Caco-2 (cell line): ENCODE measurements at regions not wholly inside any gene's neighbourhood (a gene's known extent, or its start where the extent isn't known, plus 50 kb on each side); places are given as distances from the start of the nearest gene placed in this dataset.

Experiments used
- BruUV-seq: library from RNA; stranded (reverse); fragments of 400-500 nt; replicated peaks from 2 replicates; lab custom pipeline; 2021; lab: Mats Ljungman, UMichigan
- CTCF ChIA-PET: fragments of 300-600 bp; sonication (Branson Sonifier 250); formaldehyde crosslinking; loops from one replicate; lab custom pipeline; 2022; ENCODE audit warnings: antibody characterized with exemption; lab: Charles Lee
- POLR2A ChIA-PET: fragments of 300-600 bp; sonication (Branson Sonifier 250); formaldehyde crosslinking; loops from one replicate; lab custom pipeline; 2022; ENCODE audit warnings: antibody characterized with exemption; lab: Charles Lee
- DNase-seq, 2 experiments: peaks; one replicate each; pipeline versions ENCODE4 v3.0.0 to v3.0.0-alpha.2; 2020 to 2022
- H3K27me3 ChIP-seq: replicated peaks from 2 replicates; pipeline ENCODE4 v1.6.0; 2011; ENCODE audit warnings: low read length; ENCODE audit not compliant: control insufficient read depth, insufficient read depth
- H3K36me3 ChIP-seq: 2 replicates; pipeline ENCODE4 v1.5.1; 2011; ENCODE audit warnings: low read length; ENCODE audit not compliant: control insufficient read depth, insufficient read depth
- H3K4me1 ChIP-seq: fragments of 250-450 bp; sonication (Bioruptor Pico); 2 replicates; pipeline ENCODE4 v1.5.1; 2020; ENCODE audit warnings: mild to moderate bottlenecking
- H3K4me3 ChIP-seq: 2 replicates; pipeline ENCODE4 v1.5.1; 2011; ENCODE audit warnings: low read depth, mild to moderate bottlenecking, control low read depth, low read length
- H3K9me3 ChIP-seq: fragments of 250-450 bp; sonication (Bioruptor Pico); 2 replicates; pipeline ENCODE4 v1.5.1; 2020; ENCODE audit warnings: mild to moderate bottlenecking, moderate library complexity
- H3K27ac Mint-ChIP-seq: one replicate; pipeline ENCODE4 v1.8.0; 2022; ENCODE audit warnings: mixed read lengths; ENCODE audit not compliant: unreplicated experiment
- H3K27me3 Mint-ChIP-seq: one replicate; pipeline ENCODE4 v1.8.0; 2022; ENCODE audit warnings: mixed read lengths; ENCODE audit not compliant: insufficient read depth, unreplicated experiment
- H3K36me3 Mint-ChIP-seq: one replicate; pipeline ENCODE4 v1.8.0; 2022; ENCODE audit warnings: mild to moderate bottlenecking, mixed read lengths; ENCODE audit not compliant: insufficient read depth, unreplicated experiment
- H3K4me1 Mint-ChIP-seq: one replicate; pipeline ENCODE4 v1.8.0; 2022; ENCODE audit warnings: low read depth, mixed read lengths; ENCODE audit not compliant: unreplicated experiment
- H3K4me3 Mint-ChIP-seq: one replicate; pipeline ENCODE4 v1.8.0; 2022; ENCODE audit warnings: mild to moderate bottlenecking, moderate library complexity, mixed read lengths; ENCODE audit not compliant: unreplicated experiment
- H3K9me3 Mint-ChIP-seq: one replicate; pipeline ENCODE4 v1.8.0; 2022; ENCODE audit warnings: mixed read lengths; ENCODE audit not compliant: unreplicated experiment
- CTCF ChIP-seq, 2 experiments: fragments of 200-600 bp in 1 of 2; IDR thresholded peaks; 1 replicate in 1 of 2; 2 replicates in 1 of 2; pipeline versions ENCODE4 v1.5.1 to v1.8.0; 2011 to 2022; ENCODE audit warnings: antibody characterized with exemption in 1 of 2, control low read depth in 1 of 2, inconsistent platforms in 1 of 2, low read depth in 1 of 2, low read length in 1 of 2, mild to moderate bottlenecking in 1 of 2, moderate library complexity in 1 of 2; ENCODE audit not compliant: insufficient read depth in 1 of 2, severe bottlenecking in 1 of 2, unreplicated experiment in 1 of 2
- intact Hi-C: fragments of 100-400 bp; cut with micrococcal nuclease; formaldehyde crosslinking; loops from one replicate; pipeline ENCODE4 v1.10.0; 2022; ENCODE audit not compliant: unreplicated experiment

GRCh38 chr13:28569886-28570285 is 75.0 kb upstream of the FLT1 start:
- ChIA-PET POLR2A (no interaction called here), CTCF (no interaction called here)
- Mint-ChIP-seq H3K9me3 (no peaks in the 10 kb centered on the region), H3K4me3 (no peak overlapping the region), H3K36me3 (no peaks in the 10 kb centered on the region), H3K27me3 (no peaks in the 10 kb centered on the region), H3K27ac (no peak overlapping the region), H3K4me1 (peaks cover 4% of the 10 kb centered on the region)
- DNase-seq, result no peak
- Histone ChIP-seq H3K4me1 (peaks cover 3% of the 10 kb centered on the region; the same call in 1 of the 2 replicates), H3K27me3 (no peaks in the 10 kb centered on the region), H3K36me3 (no peaks in the 10 kb centered on the region), H3K9me3 (no peaks in the 10 kb centered on the region), H3K4me3 (no peak overlapping the region)
- TF ChIP-seq CTCF (IDR thresholded peaks at IDR 0.05; ENCODE audit: insufficient read depth in 1 of 2, low read depth in 1 of 2, low read length in 1 of 2, severe bottlenecking in 1 of 2, unreplicated experiment in 1 of 2), result no peak
- intact Hi-C loops, result no loop called here
- BruUV-seq, result no TSS peak

- Mint-ChIP-seq H3K27ac (no peak overlapping the region), H3K27me3 (no peaks in the 10 kb centered on the region), H3K36me3 (no peaks in the 10 kb centered on the region), H3K4me1 (peaks cover 12% of the 10 kb centered on the region), H3K4me3 (no peak overlapping the region), H3K9me3 (no peaks in the 10 kb centered on the region)
- Histone ChIP-seq H3K9me3 (no peaks in the 10 kb centered on the region), H3K4me1 (0 out of 2 replicates have a peak, but pooled peaks cover 8% of the 10 kb centered on the region), H3K4me3 (no peak overlapping the region), H3K27me3 (no peaks in the 10 kb centered on the region), H3K36me3 (no peaks in the 10 kb centered on the region)
- TF ChIP-seq CTCF (IDR thresholded peaks at IDR 0.05; ENCODE audit: insufficient read depth in 1 of 2, low read depth in 1 of 2, low read length in 1 of 2, severe bottlenecking in 1 of 2, unreplicated experiment in 1 of 2), result no peak
- intact Hi-C loops, result no loop called here
- BruUV-seq, result no TSS peak
- ChIA-PET CTCF (no interaction called here), POLR2A (no interaction called here)
- no peak for DNase-seq
These were observed 73.4 kb upstream of the FLT1 start for GRCh38 chr13:28568286-28568685.

GRCh38 chr13:28566891-28567290 is 72.0 kb upstream of the FLT1 start:
- peaks cover 17% of the 10 kb centered on the region for H3K4me1 Mint-ChIP-seq
- H3K27me3 Mint-ChIP-seq, result no peaks in the 10 kb centered on the region
- POLR2A ChIA-PET, result no interaction called here
- no peaks in the 10 kb centered on the region for H3K9me3 Mint-ChIP-seq
- no peak for DNase-seq
- H3K27ac Mint-ChIP-seq, result no peak overlapping the region
- H3K36me3 Mint-ChIP-seq, result no peaks in the 10 kb centered on the region
- Histone ChIP-seq H3K36me3 (no peaks in the 10 kb centered on the region), H3K27me3 (no peaks in the 10 kb centered on the region), H3K4me1 (0 out of 2 replicates have a peak, but pooled peaks cover 8% of the 10 kb centered on the region), H3K4me3 (no peak overlapping the region), H3K9me3 (no peaks in the 10 kb centered on the region)
- no peak for TF ChIP-seq CTCF (IDR thresholded peaks at IDR 0.05; ENCODE audit: insufficient read depth in 1 of 2, low read depth in 1 of 2, low read length in 1 of 2, severe bottlenecking in 1 of 2, unreplicated experiment in 1 of 2)
- H3K4me3 Mint-ChIP-seq, result no peak overlapping the region
- BruUV-seq, result no TSS peak
- CTCF ChIA-PET, result no interaction called here
- intact Hi-C loops, result no loop called here
